Muscle layer of duodenum (tissue), 2 donors: ENCODE measurements at regions not wholly inside any gene's neighbourhood (a gene's known extent, or its start where the extent isn't known, plus 50 kb on each side); places are given as distances from the start of the nearest gene placed in this dataset.
"Not testable (repeated sequence)": the region's sequence is repeated elsewhere in the genome, so short reads cannot be mapped to it uniquely, and the experiment has no call there.

ENCODE experiments used
- H3K27ac ChIP-seq: one replicate; pipeline ENCODE4 v1.7.0; 2013; ENCODE audit warnings: mild to moderate bottlenecking, low read length
- H3K27me3 ChIP-seq: one replicate; pipeline ENCODE4 v1.7.0; 2013; ENCODE audit warnings: low read depth, mild to moderate bottlenecking, control low read depth, low read length
- H3K36me3 ChIP-seq, 2 donors: one replicate each; pipeline ENCODE4 v1.7.0; 2013; ENCODE audit warnings: low read length in 2 of 2, control low read depth in 1 of 2, mild to moderate bottlenecking in 1 of 2; ENCODE audit not compliant: insufficient read depth in 2 of 2, control insufficient read depth in 1 of 2
- H3K4me1 ChIP-seq, 2 donors: one replicate each; pipeline ENCODE4 v1.7.0; 2013; ENCODE audit warnings: low read length in 2 of 2, mild to moderate bottlenecking in 2 of 2, control low read depth in 1 of 2, moderate library complexity in 1 of 2; ENCODE audit not compliant: insufficient read depth in 2 of 2, control insufficient read depth in 1 of 2
- H3K4me3 ChIP-seq, 2 donors: one replicate each; pipeline ENCODE4 v1.7.0; 2013; ENCODE audit warnings: low read length in 2 of 2, low read depth in 1 of 2, mild to moderate bottlenecking in 1 of 2
- H3K9me3 ChIP-seq, 2 donors: one replicate each; pipeline ENCODE4 v1.7.0; 2013; ENCODE audit warnings: low read length in 2 of 2, control low read depth in 1 of 2, mild to moderate bottlenecking in 1 of 2; ENCODE audit not compliant: control insufficient read depth in 1 of 2
- donor health status: healthy.

DNA sequence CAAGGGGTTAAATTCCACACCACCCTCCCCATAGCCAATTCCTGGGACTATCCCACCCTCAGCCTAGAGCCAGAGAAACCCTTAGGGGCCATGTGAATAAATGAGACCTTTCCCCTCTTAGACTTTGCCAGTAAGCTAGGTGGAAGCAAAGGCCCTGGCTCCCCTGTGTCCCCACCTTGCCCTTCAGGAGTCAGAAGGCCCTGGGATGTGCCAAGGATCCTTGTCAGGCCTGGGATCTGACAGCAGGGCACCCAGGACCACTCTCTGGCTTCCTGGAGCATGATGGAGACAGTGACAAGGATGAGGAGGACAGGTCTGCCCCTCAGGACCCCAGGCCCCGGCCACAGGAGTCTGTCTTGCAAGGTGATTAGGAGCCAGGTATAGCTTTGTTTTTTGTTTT is 125.0 kb upstream of the HAND1 start:
- H3K9me3 ChIP-seq, result no peaks in the 10 kb centered on the region
- H3K36me3 ChIP-seq, result no peaks in the 10 kb centered on the region
- H3K4me3 ChIP-seq, result no peak overlapping the region
- peaks cover 0 to 10% of the 10 kb centered on the region in 2 donors for H3K4me1 ChIP-seq
- H3K27ac ChIP-seq, result no peak overlapping the region
- no peaks in the 10 kb centered on the region for H3K27me3 ChIP-seq

DNA sequence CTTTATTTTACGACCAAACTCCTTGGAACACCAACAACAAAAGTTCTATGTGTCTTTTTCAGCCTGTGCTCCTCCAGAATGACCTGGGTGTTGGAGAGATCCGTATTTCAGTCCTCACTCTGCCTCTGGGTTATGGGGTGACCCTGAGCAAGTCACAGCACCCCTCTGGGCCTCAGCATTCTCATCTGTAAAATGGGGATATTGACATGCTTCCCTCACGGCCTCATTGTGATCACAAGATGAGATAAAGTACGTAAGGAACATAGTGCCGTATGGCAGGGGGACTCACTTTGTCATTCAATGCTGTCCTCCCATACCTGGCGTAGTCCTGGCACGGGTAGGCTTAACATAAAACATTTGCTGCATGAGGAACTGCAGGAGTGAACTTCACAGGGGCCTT is 123.0 kb upstream of the HAND1 start:
- H3K4me3 ChIP-seq, result no peak overlapping the region
- peaks cover 0 to 5% of the 10 kb centered on the region in 2 donors for H3K4me1 ChIP-seq
- H3K27me3 ChIP-seq, result no peaks in the 10 kb centered on the region
- no peak overlapping the region for H3K27ac ChIP-seq
- H3K9me3 ChIP-seq, result no peaks in the 10 kb centered on the region
- H3K36me3 ChIP-seq, result no peaks in the 10 kb centered on the region

DNA sequence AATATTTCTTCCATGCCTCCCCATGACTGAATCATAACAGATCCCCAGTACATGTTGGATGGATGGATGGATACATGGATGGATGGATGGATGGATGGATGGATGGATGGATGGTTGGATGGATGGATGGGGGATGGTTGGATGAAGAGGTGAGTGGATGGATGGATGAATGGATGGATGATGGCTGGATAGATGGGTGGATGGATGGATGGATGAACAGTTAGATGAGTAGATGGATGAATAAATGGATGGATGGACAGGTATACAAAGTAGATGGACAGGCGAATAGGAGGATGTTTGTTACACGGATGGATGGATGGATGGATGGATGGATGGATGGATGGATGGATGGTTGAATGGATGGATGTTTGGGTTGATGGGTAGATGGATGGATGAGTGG is 120.0 kb upstream of the HAND1 start:
- no peak overlapping the region for H3K4me3 ChIP-seq
- no peak overlapping the region for H3K27ac ChIP-seq
- H3K36me3 ChIP-seq, result no peaks in the 10 kb centered on the region
- no peaks in the 10 kb centered on the region for H3K27me3 ChIP-seq
- H3K4me1 ChIP-seq, result no peaks in the 10 kb centered on the region
- peaks cover 0 to 2% of the 10 kb centered on the region in 2 donors for H3K9me3 ChIP-seq

DNA sequence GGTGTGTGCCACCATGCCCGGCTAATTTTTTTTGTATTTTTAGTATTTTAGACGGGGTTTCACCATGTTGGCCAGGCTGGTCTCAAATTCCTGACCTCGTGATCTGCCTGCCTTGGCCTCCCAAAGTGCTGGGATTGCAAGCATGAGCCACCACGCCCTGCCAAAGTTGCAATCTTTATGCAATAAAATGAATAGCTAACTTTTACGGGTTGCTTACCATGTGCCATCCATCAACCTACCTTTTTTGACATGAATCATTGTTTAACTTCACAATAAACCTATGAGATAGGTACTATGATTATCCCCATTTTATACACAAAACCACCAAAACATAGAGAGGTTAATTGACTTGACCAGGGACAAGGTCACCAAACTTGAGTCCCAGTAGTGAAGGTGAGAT is 118.8 kb upstream of the HAND1 start:
- H3K4me1 ChIP-seq, H3K27ac ChIP-seq, H3K4me3 ChIP-seq, H3K9me3 ChIP-seq, H3K27me3 ChIP-seq, H3K36me3 ChIP-seq: not testable (repeated sequence)

DNA sequence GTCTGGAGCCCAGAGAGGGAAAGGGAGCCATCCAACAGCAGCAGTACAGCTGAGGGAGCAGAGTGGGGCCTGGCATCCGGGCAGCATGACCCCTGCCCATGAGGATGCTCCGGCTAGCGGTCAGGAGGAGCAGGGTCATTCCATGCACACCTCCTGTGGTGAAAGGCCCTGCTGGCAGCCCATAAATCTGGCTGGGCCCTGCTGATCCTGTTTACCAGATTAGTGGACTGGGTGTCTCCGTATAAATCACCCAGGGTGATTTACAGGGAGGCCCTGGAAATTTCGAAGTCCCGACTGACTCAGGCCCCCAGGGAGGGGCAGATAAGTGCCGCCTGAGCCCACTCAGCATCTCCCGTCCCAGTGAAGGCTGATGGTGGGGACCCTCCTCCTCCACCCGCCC is 117.6 kb upstream of the HAND1 start:
- Histone ChIP-seq H3K4me1 (no peaks in the 10 kb centered on the region), H3K27ac (no peak overlapping the region), H3K36me3 (no peaks in the 10 kb centered on the region), H3K9me3 (peaks cover 0 to 2% of the 10 kb centered on the region in 2 donors), H3K27me3 (no peaks in the 10 kb centered on the region), H3K4me3 (no peak overlapping the region)

DNA sequence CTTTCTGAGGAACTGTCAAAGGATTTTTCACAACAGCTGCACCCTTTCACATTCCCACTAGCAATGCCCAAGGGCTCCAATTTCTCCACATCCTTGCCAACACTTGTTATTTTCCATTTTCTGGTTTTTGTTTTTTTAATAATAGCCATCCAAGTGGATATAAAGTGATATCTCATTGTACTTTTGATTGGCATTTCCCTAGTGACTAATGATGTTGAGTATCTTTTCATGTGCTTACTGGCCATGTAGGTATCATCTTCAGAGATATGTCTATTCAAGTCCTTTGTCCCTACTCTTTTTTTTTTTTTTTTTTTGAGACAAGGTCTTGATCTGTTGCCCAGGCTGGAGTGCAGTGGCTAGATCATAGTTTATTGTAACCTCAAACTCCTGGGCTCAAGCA is 115.8 kb upstream of the HAND1 start:
- no peaks in the 10 kb centered on the region for H3K27me3 ChIP-seq
- H3K9me3 ChIP-seq, result peaks cover 0 to 2% of the 10 kb centered on the region in 2 donors
- H3K36me3 ChIP-seq, result no peaks in the 10 kb centered on the region
- H3K4me3 ChIP-seq, result no peak overlapping the region
- no peaks in the 10 kb centered on the region for H3K4me1 ChIP-seq
- no peak overlapping the region for H3K27ac ChIP-seq

DNA sequence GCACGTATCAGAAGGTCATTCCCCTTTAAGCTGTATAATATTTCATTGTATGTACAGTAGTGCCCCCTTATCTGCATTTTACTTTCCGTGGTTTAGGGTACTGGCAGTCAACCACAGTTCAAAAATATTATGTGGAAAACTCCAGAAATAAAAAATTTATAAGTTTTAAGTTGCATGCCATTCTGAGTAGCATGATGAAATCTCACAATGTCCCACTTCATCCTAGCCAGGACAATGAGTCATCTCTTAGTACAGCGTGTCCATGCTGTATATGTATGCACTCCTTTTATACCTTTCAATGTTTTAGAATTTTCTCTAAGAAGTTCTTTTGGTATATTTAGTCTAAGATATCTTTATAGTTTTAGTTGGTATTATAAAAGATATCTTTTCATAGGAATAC is 115.0 kb upstream of the HAND1 start:
- Histone ChIP-seq H3K9me3 (peaks cover 0 to 2% of the 10 kb centered on the region in 2 donors), H3K27ac (no peak overlapping the region), H3K4me1 (no peaks in the 10 kb centered on the region), H3K36me3 (no peaks in the 10 kb centered on the region), H3K4me3 (no peak overlapping the region), H3K27me3 (no peaks in the 10 kb centered on the region)

DNA sequence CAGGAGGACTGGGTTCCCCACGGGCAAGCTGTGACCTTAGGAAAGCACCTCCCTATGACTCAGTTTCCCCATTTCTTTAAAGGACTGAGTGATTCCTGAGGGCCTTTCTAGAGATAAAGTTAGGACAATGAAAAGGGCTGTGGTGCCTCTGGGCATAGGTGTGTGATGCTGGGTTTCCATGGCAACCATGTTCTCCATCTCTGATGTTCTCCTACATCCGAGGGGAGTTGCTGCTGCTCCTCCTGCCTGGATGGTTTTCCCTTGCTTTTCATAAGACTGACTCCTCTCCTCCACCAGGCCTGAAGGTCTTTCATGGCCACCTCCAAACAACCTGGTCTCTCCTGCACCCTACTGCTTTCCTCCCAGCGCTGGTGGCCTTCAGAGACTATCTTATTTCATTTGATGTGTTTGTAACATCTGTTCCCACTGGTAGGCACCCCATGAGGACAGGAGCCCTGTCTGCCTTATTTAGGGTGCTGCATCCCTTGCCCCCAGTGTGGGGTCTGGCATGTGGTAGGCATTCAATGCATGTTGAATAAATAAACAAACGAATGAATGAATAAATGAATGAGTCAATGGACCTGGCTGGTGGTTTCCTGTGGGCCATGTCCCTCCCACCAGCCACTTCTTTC is 112.2 kb upstream of the HAND1 start:
- Histone ChIP-seq H3K27ac (no peak overlapping the region), H3K27me3 (no peaks in the 10 kb centered on the region), H3K9me3 (no peaks in the 10 kb centered on the region), H3K4me1 (no peaks in the 10 kb centered on the region), H3K4me3 (no peak overlapping the region), H3K36me3 (no peaks in the 10 kb centered on the region)

DNA sequence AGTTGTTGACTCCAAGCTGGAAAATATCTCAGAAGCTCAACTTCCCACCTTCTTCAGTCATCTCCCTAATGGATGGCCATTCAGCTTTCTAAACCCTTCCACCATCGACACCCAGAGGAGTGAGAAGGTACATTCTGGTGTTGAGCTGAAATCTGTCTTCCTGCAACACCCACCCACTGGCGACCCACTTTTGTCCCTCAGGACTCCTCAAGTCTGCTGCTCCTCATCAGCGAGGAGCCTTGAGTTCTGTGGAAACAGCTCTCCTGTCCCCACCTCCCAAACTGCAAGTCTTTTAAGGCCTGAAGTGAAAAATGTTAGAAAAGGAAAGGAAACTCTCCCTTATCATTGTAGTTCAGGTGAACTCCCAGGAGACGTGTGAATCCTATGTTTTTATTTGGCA is 111.5 kb upstream of the HAND1 start:
- no peak overlapping the region for H3K27ac ChIP-seq
- no peaks in the 10 kb centered on the region for H3K9me3 ChIP-seq
- H3K27me3 ChIP-seq, result no peaks in the 10 kb centered on the region
- no peak overlapping the region for H3K4me3 ChIP-seq
- H3K36me3 ChIP-seq, result no peaks in the 10 kb centered on the region
- no peaks in the 10 kb centered on the region for H3K4me1 ChIP-seq

DNA sequence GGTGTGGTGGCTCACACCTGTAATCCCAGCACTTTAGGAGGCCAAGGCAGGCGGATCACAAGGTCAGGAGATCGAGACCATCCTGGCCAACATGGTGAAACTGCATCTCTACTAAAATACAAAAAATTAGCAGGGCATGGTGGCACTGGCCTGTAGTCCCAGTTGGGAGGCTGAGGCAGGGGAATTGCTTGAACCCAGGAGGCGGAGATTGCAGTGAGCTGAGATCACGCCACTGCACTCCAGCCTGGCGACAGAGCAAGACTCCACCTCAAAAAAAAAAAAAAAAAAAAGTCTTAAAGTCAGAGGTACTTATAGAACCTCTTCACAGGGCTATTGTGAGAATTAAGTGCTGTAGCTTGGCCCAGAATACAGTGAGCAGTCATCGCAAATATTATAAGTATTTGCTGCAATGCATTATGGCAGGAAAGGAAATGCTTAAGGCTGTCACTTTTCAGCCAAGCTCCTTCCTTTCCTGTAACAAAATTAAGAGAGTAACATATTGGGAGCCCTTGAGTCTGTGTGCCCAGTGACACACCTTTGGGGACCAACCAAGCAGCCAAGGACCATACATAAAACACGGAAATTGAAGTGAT is 110.9 kb upstream of the HAND1 start:
- not testable (repeated sequence) for H3K36me3 ChIP-seq, H3K27me3 ChIP-seq, H3K4me1 ChIP-seq, H3K4me3 ChIP-seq, H3K27ac ChIP-seq, H3K9me3 ChIP-seq

DNA sequence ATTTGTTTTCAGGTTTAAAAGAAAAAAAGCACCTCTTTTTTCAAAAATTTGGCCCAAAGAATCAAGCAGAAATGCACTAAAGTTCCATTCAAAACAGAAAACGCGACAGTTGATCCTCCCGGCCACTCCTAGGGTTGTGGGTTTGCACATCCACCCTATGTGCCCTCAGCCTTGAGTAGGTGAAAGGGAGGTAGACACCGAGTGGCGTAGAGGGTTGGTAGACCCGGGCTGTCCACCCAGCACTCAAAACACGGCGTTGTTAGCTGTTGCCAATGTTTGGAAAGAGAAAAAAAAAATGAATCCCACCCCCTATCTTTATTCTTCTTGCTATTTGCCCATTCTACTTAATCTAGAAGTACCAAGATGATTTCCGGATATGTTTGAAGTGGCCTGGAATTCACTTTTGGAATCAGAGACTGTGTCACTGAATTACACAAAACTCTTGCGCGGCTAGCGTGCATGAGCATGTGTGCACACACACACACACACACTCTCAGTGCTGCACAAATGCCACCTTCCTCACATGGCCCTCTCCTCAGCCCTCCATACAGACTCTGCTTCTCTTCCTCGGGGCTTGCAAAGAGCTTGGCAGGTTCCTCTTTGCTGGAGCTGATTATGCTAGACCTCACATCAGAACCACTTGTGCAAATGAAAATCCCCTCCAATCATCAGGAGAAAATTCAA is 110.2 kb upstream of the HAND1 start:
- H3K27me3 ChIP-seq, result no peaks in the 10 kb centered on the region
- H3K27ac ChIP-seq, result no peak overlapping the region

More for the DNA sequence above, 110.2 kb upstream of the HAND1 start:
- H3K4me1 ChIP-seq, result no peaks in the 10 kb centered on the region
- H3K4me3 ChIP-seq, result no peak overlapping the region
- no peaks in the 10 kb centered on the region for H3K9me3 ChIP-seq
- H3K36me3 ChIP-seq, result no peaks in the 10 kb centered on the region
